ENCODE measurements at regions not wholly inside any gene's neighbourhood (a gene's known extent, or its start where the extent isn't known, plus 50 kb on each side); places are given as distances from the start of the nearest gene placed in this dataset.
A peak's percentile ranks its signal among the peaks of the same experiment; 100 is the strongest.

GRCh38 chr21:19785941-19786340 is 1212.3 kb upstream of the NCAM2 start:
- intact Hi-C loops (cut with micrococcal nuclease) = no loop called here
- Mint-ChIP-seq H3K27me3 (ENCODE audit: insufficient read depth, unreplicated experiment) (no peaks in the 10 kb centered on the region), H3K27ac (ENCODE audit: low read depth, unreplicated experiment) (no peak overlapping the region), H3K9me3 (ENCODE audit: unreplicated experiment) (peaks cover 16% of the 10 kb centered on the region), H3K4me3 (ENCODE audit: unreplicated experiment) (no peak overlapping the region), H3K36me3 (ENCODE audit: insufficient read depth, unreplicated experiment) (no peaks in the 10 kb centered on the region), H3K4me1 (ENCODE audit: insufficient read depth, unreplicated experiment) (no peaks in the 10 kb centered on the region)
- CTCF ChIA-PET = no interaction called here
- no TSS peak for BruUV-seq (replicated peaks)
- POLR2A ChIA-PET = interaction anchor here (0.5 kb wide), 1 partner anchor 45 kb away, joined by 3 read pairs; no protein-coding TSS in a partner anchor
- no peak for DNase-seq (ENCODE audit: unreplicated experiment)
- TF ChIP-seq, protein P1, sequence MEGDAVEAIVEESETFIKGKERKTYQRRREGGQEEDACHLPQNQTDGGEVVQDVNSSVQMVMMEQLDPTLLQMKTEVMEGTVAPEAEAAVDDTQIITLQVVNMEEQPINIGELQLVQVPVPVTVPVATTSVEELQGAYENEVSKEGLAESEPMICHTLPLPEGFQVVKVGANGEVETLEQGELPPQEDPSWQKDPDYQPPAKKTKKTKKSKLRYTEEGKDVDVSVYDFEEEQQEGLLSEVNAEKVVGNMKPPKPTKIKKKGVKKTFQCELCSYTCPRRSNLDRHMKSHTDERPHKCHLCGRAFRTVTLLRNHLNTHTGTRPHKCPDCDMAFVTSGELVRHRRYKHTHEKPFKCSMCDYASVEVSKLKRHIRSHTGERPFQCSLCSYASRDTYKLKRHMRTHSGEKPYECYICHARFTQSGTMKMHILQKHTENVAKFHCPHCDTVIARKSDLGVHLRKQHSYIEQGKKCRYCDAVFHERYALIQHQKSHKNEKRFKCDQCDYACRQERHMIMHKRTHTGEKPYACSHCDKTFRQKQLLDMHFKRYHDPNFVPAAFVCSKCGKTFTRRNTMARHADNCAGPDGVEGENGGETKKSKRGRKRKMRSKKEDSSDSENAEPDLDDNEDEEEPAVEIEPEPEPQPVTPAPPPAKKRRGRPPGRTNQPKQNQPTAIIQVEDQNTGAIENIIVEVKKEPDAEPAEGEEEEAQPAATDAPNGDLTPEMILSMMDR (IDR thresholded peaks at IDR 0.05; ENCODE audit: unreplicated experiment) = no peak

DNA sequence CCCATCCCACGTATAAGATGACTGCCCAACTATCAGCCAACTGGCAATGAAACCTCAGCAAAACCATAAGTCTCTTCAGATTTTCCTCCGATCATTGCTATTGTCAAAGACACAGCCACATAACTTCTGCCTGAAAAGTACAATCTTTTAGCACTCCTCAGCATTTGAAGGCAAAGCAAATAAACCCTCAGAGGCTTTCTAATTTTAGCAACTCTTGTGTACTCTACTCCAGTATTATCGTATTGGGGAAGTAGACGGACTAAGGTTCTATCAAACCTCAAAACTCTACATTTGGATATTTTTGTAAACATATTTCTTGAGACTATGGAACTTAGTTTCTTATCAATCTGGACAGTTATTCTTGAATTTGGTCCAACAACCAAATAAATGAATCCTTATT is 1206.2 kb upstream of the NCAM2 start:
- no peaks in the 10 kb centered on the region for H3K36me3 Mint-ChIP-seq (ENCODE audit: insufficient read depth, unreplicated experiment)
- ChIA-PET CTCF (no interaction called here), POLR2A (interaction anchor here (0.6 to 1.1 kb wide), 2 partner anchors 10 to 201 kb away, joined by 3 read pairs; no protein-coding TSS in a partner anchor)
- intact Hi-C loops (cut with micrococcal nuclease) = no loop called here
- no peaks in the 10 kb centered on the region for H3K27me3 Mint-ChIP-seq (ENCODE audit: insufficient read depth, unreplicated experiment)
- TF ChIP-seq, protein P1 (IDR thresholded peaks at IDR 0.05; ENCODE audit: unreplicated experiment) = no peak
- H3K9me3 Mint-ChIP-seq (ENCODE audit: unreplicated experiment) = no peaks in the 10 kb centered on the region
- DNase-seq (ENCODE audit: unreplicated experiment) = no peak
- H3K4me3 Mint-ChIP-seq (ENCODE audit: unreplicated experiment) = no peak overlapping the region
- H3K4me1 Mint-ChIP-seq (ENCODE audit: insufficient read depth, unreplicated experiment) = no peaks in the 10 kb centered on the region
- BruUV-seq (replicated peaks) = no TSS peak
- H3K27ac Mint-ChIP-seq (ENCODE audit: low read depth, unreplicated experiment) = no peak overlapping the region

GRCh38 chr21:19807201-19807600 is 1191.0 kb upstream of the NCAM2 start:
- no peaks in the 10 kb centered on the region for H3K36me3 Mint-ChIP-seq (ENCODE audit: insufficient read depth, unreplicated experiment)
- H3K27me3 Mint-ChIP-seq (ENCODE audit: insufficient read depth, unreplicated experiment) = no peaks in the 10 kb centered on the region
- no TSS peak for BruUV-seq (replicated peaks)
- ChIA-PET CTCF (interaction anchor here (0.7 to 1.2 kb wide), 2 partner anchors 29 to 92 kb away, joined by 3 read pairs; no protein-coding TSS in a partner anchor), POLR2A (no interaction called here)
- no peak overlapping the region for H3K4me3 Mint-ChIP-seq (ENCODE audit: unreplicated experiment)
- no peak for DNase-seq (ENCODE audit: unreplicated experiment)
- peaks cover 4% of the 10 kb centered on the region for H3K4me1 Mint-ChIP-seq (ENCODE audit: insufficient read depth, unreplicated experiment)
- no peak overlapping the region for H3K27ac Mint-ChIP-seq (ENCODE audit: low read depth, unreplicated experiment)
- no peaks in the 10 kb centered on the region for H3K9me3 Mint-ChIP-seq (ENCODE audit: unreplicated experiment)
- TF ChIP-seq, protein P1 (IDR thresholded peaks at IDR 0.05; ENCODE audit: unreplicated experiment) = no peak
- intact Hi-C loops (cut with micrococcal nuclease) = no loop called here

DNA sequence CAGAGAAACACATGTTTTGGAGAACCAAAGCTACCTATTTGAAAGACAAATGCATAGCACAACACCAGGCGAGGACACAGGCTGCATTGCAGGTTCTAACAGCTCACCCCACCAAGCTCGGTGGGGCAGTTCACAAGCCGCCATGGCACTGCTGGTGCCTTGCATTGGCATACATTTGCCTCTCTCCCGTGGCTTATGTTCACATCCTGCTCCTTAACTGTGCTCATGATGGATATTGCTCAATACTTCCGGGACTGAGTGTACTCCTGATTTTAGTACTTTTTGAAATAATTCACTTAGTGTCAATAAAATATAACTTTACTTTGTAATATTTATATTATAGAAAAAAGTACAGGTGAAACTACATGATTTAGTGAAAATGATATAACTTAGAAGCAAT is 1187.4 kb upstream of the NCAM2 start:
- H3K9me3 Mint-ChIP-seq (ENCODE audit: unreplicated experiment) = peaks cover 7% of the 10 kb centered on the region
- DNase-seq (ENCODE audit: unreplicated experiment) = peak; percentile 32
- peaks cover 4% of the 10 kb centered on the region for H3K4me1 Mint-ChIP-seq (ENCODE audit: insufficient read depth, unreplicated experiment)
- no peak overlapping the region for H3K27ac Mint-ChIP-seq (ENCODE audit: low read depth, unreplicated experiment)
- no peaks in the 10 kb centered on the region for H3K27me3 Mint-ChIP-seq (ENCODE audit: insufficient read depth, unreplicated experiment)
- BruUV-seq (replicated peaks) = no TSS peak
- TF ChIP-seq, protein P1 (IDR thresholded peaks at IDR 0.05; ENCODE audit: unreplicated experiment) = no peak
- intact Hi-C loops (cut with micrococcal nuclease) = no loop called here
- ChIA-PET POLR2A (interaction anchor here (0.7 kb wide), 1 partner anchor 8 kb away, joined by 3 read pairs; no protein-coding TSS in a partner anchor), CTCF (no interaction called here)
- H3K4me3 Mint-ChIP-seq (ENCODE audit: unreplicated experiment) = no peak overlapping the region
- no peaks in the 10 kb centered on the region for H3K36me3 Mint-ChIP-seq (ENCODE audit: insufficient read depth, unreplicated experiment)
